ENCODE measurements at regions not wholly inside any gene's neighbourhood (a gene's known extent, or its start where the extent isn't known, plus 50 kb on each side); places are given as distances from the start of the nearest gene placed in this dataset.

- H3K79me2 ChIP-seq (ENCODE audit: insufficient read depth, low read length), result no peaks in the 10 kb centered on the region
- Mint-ChIP-seq H3K27ac (ENCODE audit: unreplicated experiment) (no peak overlapping the region), H3K4me1 (ENCODE audit: low read depth, unreplicated experiment) (peaks cover 43% of the 10 kb centered on the region), H3K4me3 (ENCODE audit: unreplicated experiment) (no peak overlapping the region), H3K27me3 (ENCODE audit: low read depth, unreplicated experiment) (no peaks in the 10 kb centered on the region), H3K9me3 (ENCODE audit: unreplicated experiment) (peaks cover 5% of the 10 kb centered on the region), H3K36me3 (ENCODE audit: low read depth, unreplicated experiment) (peaks cover 8% of the 10 kb centered on the region)
- no peak overlapping the region for H3K4me3 ChIP-seq (ENCODE audit: insufficient read depth, low read depth, low read length)
- no peaks in the 10 kb centered on the region for H4K20me1 ChIP-seq (ENCODE audit: insufficient read depth, low read length)
- H2AFZ ChIP-seq (ENCODE audit: low read depth, low read length), result no peak overlapping the region
- no peak overlapping the region for H3K4me2 ChIP-seq (ENCODE audit: low read length)
- FAIRE-seq (no peak), DNase-seq (ENCODE audit: low read depth) (no peak)
- no peak for TF ChIP-seq CTCF (IDR thresholded peaks at IDR 0.05; ENCODE audit: insufficient read depth, low read depth, low read length)
- no peak for TF ChIP-seq EZH2 (IDR thresholded peaks at IDR 0.05; ENCODE audit: insufficient read depth, low read length)
- no peaks in the 10 kb centered on the region for H3K36me3 ChIP-seq (ENCODE audit: insufficient read depth, low read length)
- H3K27me3 ChIP-seq (ENCODE audit: insufficient read depth, low read length), result no peaks in the 10 kb centered on the region
- no peak overlapping the region for H3K27ac ChIP-seq (ENCODE audit: low read depth, low read length)
- H3K9me3 ChIP-seq (ENCODE audit: insufficient read depth, low read depth, low read length), result no peaks in the 10 kb centered on the region
- H3K9ac ChIP-seq (ENCODE audit: low read length), result no peak overlapping the region
- no peaks in the 10 kb centered on the region for H3K4me1 ChIP-seq (ENCODE audit: insufficient read depth, low read length)
Observed at GRCh38 chr5:65068410-65068809, 299.7 kb downstream of the CWC27 start.

- H3K9me3 Mint-ChIP-seq (ENCODE audit: unreplicated experiment), result peaks cover 4% of the 10 kb centered on the region
- H3K27ac ChIP-seq (ENCODE audit: low read depth, low read length), result no peak overlapping the region
- no peaks in the 10 kb centered on the region for H3K79me2 ChIP-seq (ENCODE audit: insufficient read depth, low read length)
- no peaks in the 10 kb centered on the region for H3K27me3 Mint-ChIP-seq (ENCODE audit: low read depth, unreplicated experiment)
- no peaks in the 10 kb centered on the region for H4K20me1 ChIP-seq (ENCODE audit: insufficient read depth, low read length)
- H3K36me3 ChIP-seq (ENCODE audit: insufficient read depth, low read length), result no peaks in the 10 kb centered on the region
- peaks cover 50% of the 10 kb centered on the region for H3K4me1 Mint-ChIP-seq (ENCODE audit: low read depth, unreplicated experiment)
- H3K27me3 ChIP-seq (ENCODE audit: insufficient read depth, low read length), result no peaks in the 10 kb centered on the region
- no peak overlapping the region for H2AFZ ChIP-seq (ENCODE audit: low read depth, low read length)
- no peak overlapping the region for H3K4me2 ChIP-seq (ENCODE audit: low read length)
- H3K36me3 Mint-ChIP-seq (ENCODE audit: low read depth, unreplicated experiment), result peaks cover 6% of the 10 kb centered on the region
- H3K4me1 ChIP-seq (ENCODE audit: insufficient read depth, low read length), result no peaks in the 10 kb centered on the region
- H3K4me3 Mint-ChIP-seq (ENCODE audit: unreplicated experiment), result no peak overlapping the region
- H3K9me3 ChIP-seq (ENCODE audit: insufficient read depth, low read depth, low read length), result no peaks in the 10 kb centered on the region
- no peak overlapping the region for H3K9ac ChIP-seq (ENCODE audit: low read length)
- H3K4me3 ChIP-seq (ENCODE audit: insufficient read depth, low read depth, low read length), result no peak overlapping the region
- no peak for TF ChIP-seq CTCF (IDR thresholded peaks at IDR 0.05; ENCODE audit: insufficient read depth, low read depth, low read length)
- no peak for TF ChIP-seq EZH2 (IDR thresholded peaks at IDR 0.05; ENCODE audit: insufficient read depth, low read length)
- peak overlapping the region; percentile 77 for H3K27ac Mint-ChIP-seq (ENCODE audit: unreplicated experiment)
- DNase-seq (ENCODE audit: low read depth) (no peak), FAIRE-seq (no peak)
Observed at GRCh38 chr5:65070026-65070425, 301.3 kb downstream of the CWC27 start.

GRCh38 chr5:65072850-65073249, 304.1 kb downstream of the CWC27 start:
- DNase-seq (ENCODE audit: low read depth) (no peak), FAIRE-seq (no peak)
- Histone ChIP-seq H2AFZ (ENCODE audit: low read depth, low read length) (no peak overlapping the region), H3K27me3 (ENCODE audit: insufficient read depth, low read length) (no peaks in the 10 kb centered on the region), H3K4me2 (ENCODE audit: low read length) (no peak overlapping the region), H3K9ac (ENCODE audit: low read length) (peak overlapping the region; percentile 15), H3K36me3 (ENCODE audit: insufficient read depth, low read length) (no peaks in the 10 kb centered on the region), H3K79me2 (ENCODE audit: insufficient read depth, low read length) (no peaks in the 10 kb centered on the region), H4K20me1 (ENCODE audit: insufficient read depth, low read length) (no peaks in the 10 kb centered on the region), H3K4me1 (ENCODE audit: insufficient read depth, low read length) (peaks cover 3% of the 10 kb centered on the region), H3K27ac (ENCODE audit: low read depth, low read length) (no peak overlapping the region), H3K4me3 (ENCODE audit: insufficient read depth, low read depth, low read length) (no peak overlapping the region), H3K9me3 (ENCODE audit: insufficient read depth, low read depth, low read length) (no peaks in the 10 kb centered on the region)
- Mint-ChIP-seq H3K4me3 (ENCODE audit: unreplicated experiment) (no peak overlapping the region), H3K36me3 (ENCODE audit: low read depth, unreplicated experiment) (no peaks in the 10 kb centered on the region), H3K9me3 (ENCODE audit: unreplicated experiment) (peaks cover 1% of the 10 kb centered on the region), H3K27ac (ENCODE audit: unreplicated experiment) (peak overlapping the region; percentile 99), H3K4me1 (ENCODE audit: low read depth, unreplicated experiment) (peaks cover 58% of the 10 kb centered on the region), H3K27me3 (ENCODE audit: low read depth, unreplicated experiment) (no peaks in the 10 kb centered on the region)
- TF ChIP-seq CTCF (IDR thresholded peaks at IDR 0.05; ENCODE audit: insufficient read depth, low read depth, low read length), result no peak
- no peak for TF ChIP-seq EZH2 (IDR thresholded peaks at IDR 0.05; ENCODE audit: insufficient read depth, low read length)

Data from astrocyte (in vitro differentiated cells and primary cell).